K562 (cell line): ENCODE measurements at regions not wholly inside any gene's neighbourhood (a gene's known extent, or its start where the extent isn't known, plus 50 kb on each side); places are given as distances from the start of the nearest gene placed in this dataset.

ENCODE experiments used
- ATAC-seq: fragments of 200-7000 bp; cut with Tn5 transposase; 3 replicates; pipeline ENCODE4 v1.9.1; 2020; ENCODE audit warnings: moderate library complexity
- BruUV-seq: library from RNA; stranded (reverse); fragments of 400-500 nt; replicated peaks from 2 replicates; lab custom pipeline; 2021; lab: Mats Ljungman, UMichigan
- CTCF ChIA-PET: fragments of 300-600 bp; formaldehyde crosslinking; extraction: SDS; loops from one replicate; lab custom pipeline; 2021; ENCODE audit warnings: low intra/inter-chr PET ratio; lab: Yijun Ruan, JAX
- POLR2A ChIA-PET: fragments of 300-600, 350-650 bp; sonication (Branson Sonifier 250); formaldehyde crosslinking; extraction: SDS; loops from one replicate; lab custom pipeline; 2021; ENCODE audit warnings: antibody characterized with exemption, inconsistent platforms; lab: Yijun Ruan, JAX
- DNase-seq, 4 experiments: peaks; one replicate each; pipeline versions ENCODE4 v3.0.0 to v3.0.0-alpha.2; 2011 to 2018; ENCODE audit warnings: low spot score in 3 of 4, mixed read lengths in 3 of 4; ENCODE audit errors: extremely low read depth in 1 of 4
- FAIRE-seq: peaks from 2 replicates; lab custom pipeline; 2011; peaks lifted over from hg19 to GRCh38; lab: Jason Lieb, UNC
- H2AFZ ChIP-seq: 2 replicates; pipeline ENCODE4 v1.6.0; 2011; ENCODE audit warnings: low read depth, low read length, control low read depth, inconsistent platforms
- H3K27ac ChIP-seq: fragments of 200-600 bp; 3 replicates; pipeline ENCODE4 v1.8.0; 2011; ENCODE audit warnings: low read depth, mild to moderate bottlenecking, control low read depth, inconsistent platforms, low read length, moderate library complexity, mixed read lengths; ENCODE audit errors: extremely low read depth
- H3K27me3 ChIP-seq, 2 experiments: fragments of 300-600 bp in 1 of 2; 2 replicates in 1 of 2; 3 replicates in 1 of 2; pipeline versions ENCODE4 v1.6.0 to v1.8.0; 2011; ENCODE audit warnings: inconsistent platforms in 2 of 2, low read length in 2 of 2, mild to moderate bottlenecking in 1 of 2, mixed read lengths in 1 of 2, moderate library complexity in 1 of 2; ENCODE audit not compliant: control insufficient read depth in 2 of 2, insufficient read depth in 2 of 2
- H3K36me3 ChIP-seq: fragments of 300-600 bp; 3 replicates; pipeline ENCODE4 v1.8.0; 2011; ENCODE audit warnings: mild to moderate bottlenecking, low read length, inconsistent platforms; ENCODE audit not compliant: control insufficient read depth, insufficient read depth
- H3K4me1 ChIP-seq, 2 experiments: fragments of 200-600 bp in 1 of 2; replicated peaks in 1 of 2; 2 replicates in 1 of 2; 3 replicates in 1 of 2; pipeline versions ENCODE4 v1.5.1 to v1.8.0; 2011; ENCODE audit warnings: inconsistent platforms in 2 of 2, low read length in 2 of 2, mild to moderate bottlenecking in 1 of 2, mixed read lengths in 1 of 2, moderate library complexity in 1 of 2; ENCODE audit not compliant: control insufficient read depth in 2 of 2, insufficient read depth in 2 of 2
- H3K4me2 ChIP-seq: 2 replicates; pipeline ENCODE4 v1.6.1; 2011; ENCODE audit warnings: low read length, control low read depth, inconsistent platforms, mixed read lengths; ENCODE audit not compliant: insufficient read depth
- H3K4me3 ChIP-seq: fragments of 200-600 bp; sonication (generic), shearing (Covaris generic); 2 replicates; pipeline ENCODE4 v1.5.1; 2016; ENCODE audit warnings: control low read depth, inconsistent platforms
- H3K79me2 ChIP-seq: fragments of 200-600 bp; 3 replicates; pipeline ENCODE4 v1.8.0; 2011; ENCODE audit warnings: low read length, inconsistent platforms; ENCODE audit not compliant: control insufficient read depth, insufficient read depth
- H3K9ac ChIP-seq, 2 experiments: 2 replicates each; pipeline versions ENCODE4 v1.6.0 to v1.6.1; 2011; ENCODE audit warnings: low read depth in 2 of 2, low read length in 2 of 2, control low read depth in 1 of 2, inconsistent platforms in 1 of 2, mild to moderate bottlenecking in 1 of 2, mixed read lengths in 1 of 2; ENCODE audit not compliant: insufficient read depth in 1 of 2
- H3K9me1 ChIP-seq: one replicate; pipeline ENCODE4 v1.6.0; 2011; ENCODE audit warnings: inconsistent platforms, mild to moderate bottlenecking, low read length, moderate library complexity; ENCODE audit not compliant: control insufficient read depth, insufficient read depth
- H3K9me3 ChIP-seq: replicated peaks from 2 replicates; pipeline ENCODE4 v1.5.1; 2011; ENCODE audit warnings: low read depth, low read length, inconsistent platforms; ENCODE audit not compliant: control insufficient read depth, insufficient read depth
- H4K20me1 ChIP-seq: replicated peaks from 2 replicates; pipeline ENCODE4 v1.6.1; 2011; ENCODE audit warnings: low read length, inconsistent platforms, mixed read lengths; ENCODE audit not compliant: control insufficient read depth, insufficient read depth
- HLTF ChIP-seq: fragments of 450-650 bp; IDR thresholded peaks from 2 replicates; pipeline ENCODE4 v1.6.1; 2016
- HNRNPL ChIP-seq: fragments of 200-400 bp; formaldehyde crosslinking; IDR thresholded peaks from 2 replicates; pipeline ENCODE4 v1.6.1; 2017; ENCODE audit warnings: low read depth, mild to moderate bottlenecking, low read length
- LARP7 ChIP-seq: fragments of 450-650 bp; IDR thresholded peaks from 2 replicates; pipeline ENCODE4 v1.6.1; 2016
- PHB2 ChIP-seq: fragments of 450-650 bp; IDR thresholded peaks from 2 replicates; pipeline ENCODE4 v1.6.1; 2017; ENCODE audit warnings: low read depth
- RBM14 ChIP-seq: fragments of 200-400 bp; formaldehyde crosslinking; IDR thresholded peaks from 2 replicates; pipeline ENCODE4 v1.6.1; 2018; ENCODE audit warnings: low read depth, mild to moderate bottlenecking, low read length, moderate library complexity, borderline replicate concordance; ENCODE audit not compliant: insufficient read depth
- TAF15 ChIP-seq: fragments of 200-400 bp; formaldehyde crosslinking; IDR thresholded peaks from 2 replicates; pipeline ENCODE4 v1.6.1; 2017; ENCODE audit warnings: mild to moderate bottlenecking, low read depth, low read length, moderate library complexity
- ZNF639 ChIP-seq, 2 experiments: fragments of 200-800 bp in 1 of 2; sonication (Bioruptor generic) in 1 of 2; sonication (generic) in 1 of 2; formaldehyde crosslinking in 1 of 2; IDR thresholded peaks in 1 of 2; conservative IDR thresholded peaks in 1 of 2; 2 replicates each; pipeline versions ENCODE4 v1.5.0 to v1.6.1; 2016 to 2020; ENCODE audit warnings: missing compliant biosample characterization in 1 of 2, missing genetic modification characterization in 1 of 2, missing genetic modification reagents in 1 of 2
- WGBS: fragments of 100-300 bp; shearing (Covaris generic); methylation state at CpG from one replicate; pipeline ENCODE4 v1.1.6; 2016; ENCODE audit warnings: low coverage, mixed read lengths; ENCODE audit not compliant: insufficient coverage; ENCODE audit errors: missing lambda C conversion rate; 5-methylcytosine and 5-hydroxymethylcytosine counted together
- in situ Hi-C: fragments of 300-500 bp; cut with MboI; formaldehyde crosslinking; loops from 4 replicates; pipeline ENCODE4 v1.15.0; 2018; ENCODE audit warnings: inconsistent platforms, mixed read lengths
- intact Hi-C: fragments of 100-400 bp; cut with micrococcal nuclease; formaldehyde crosslinking; loops from 2 replicates; pipeline ENCODE4 v1.14.2; 2022
- TF ChIP-seq, protein P1 (sequence below): sonication (generic); IDR thresholded peaks from 2 replicates; pipeline ENCODE4 v1.6.1; 2016

- TF ChIP-seq PHB2 (no peak), HLTF (no peak)
- TF ChIP-seq, protein P1, sequence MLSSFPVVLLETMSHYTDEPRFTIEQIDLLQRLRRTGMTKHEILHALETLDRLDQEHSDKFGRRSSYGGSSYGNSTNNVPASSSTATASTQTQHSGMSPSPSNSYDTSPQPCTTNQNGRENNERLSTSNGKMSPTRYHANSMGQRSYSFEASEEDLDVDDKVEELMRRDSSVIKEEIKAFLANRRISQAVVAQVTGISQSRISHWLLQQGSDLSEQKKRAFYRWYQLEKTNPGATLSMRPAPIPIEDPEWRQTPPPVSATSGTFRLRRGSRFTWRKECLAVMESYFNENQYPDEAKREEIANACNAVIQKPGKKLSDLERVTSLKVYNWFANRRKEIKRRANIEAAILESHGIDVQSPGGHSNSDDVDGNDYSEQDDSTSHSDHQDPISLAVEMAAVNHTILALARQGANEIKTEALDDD = no peak
Observed at GRCh38 chr4:115674485-115674884, 561.1 kb upstream of the NDST4 start (continued).

DNA sequence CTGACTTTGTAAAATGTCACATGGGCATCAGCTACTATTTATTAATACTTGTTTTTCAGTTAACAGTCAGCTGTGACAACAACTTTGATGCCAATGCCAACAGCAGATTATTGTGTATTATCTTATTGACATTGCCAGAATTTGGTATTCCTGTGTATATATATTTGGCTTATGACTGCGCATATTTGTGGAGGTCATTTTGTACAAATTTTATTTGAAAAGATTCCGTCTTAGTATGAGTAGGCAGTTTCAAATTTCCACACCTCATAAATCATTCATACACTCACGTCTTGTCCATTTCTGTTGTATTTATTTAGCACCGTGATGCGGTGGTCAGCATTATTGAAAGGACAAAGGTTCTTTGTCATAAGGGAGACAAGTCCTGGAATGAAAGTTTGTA lies 558.2 kb upstream of the NDST4 start:
- no peaks in the 10 kb centered on the region for H3K9me1 ChIP-seq
- DNase-seq (no peak), FAIRE-seq (no peak), ATAC-seq (no peak)
- POLR2A ChIA-PET = no interaction called here
- H3K4me3 ChIP-seq = no peak overlapping the region
- no TSS peak for BruUV-seq
- in situ Hi-C loops = no loop called here
- intact Hi-C loops = no loop called here
- no peak overlapping the region for H3K27ac ChIP-seq
- CTCF ChIA-PET = no interaction called here
- no peaks in the 10 kb centered on the region for H3K79me2 ChIP-seq
- H3K36me3 ChIP-seq = no peaks in the 10 kb centered on the region
- no peaks in the 10 kb centered on the region for H4K20me1 ChIP-seq
- H3K9me3 ChIP-seq = no peaks in the 10 kb centered on the region
- H3K4me1 ChIP-seq = no peaks in the 10 kb centered on the region
- no peak overlapping the region for H3K9ac ChIP-seq
- 2% methylated on average over 5 of the region's 5 CpGs for WGBS
- no peak overlapping the region for H2AFZ ChIP-seq
- no peak for TF ChIP-seq RBM14
- no peak for TF ChIP-seq HNRNPL
- no peak for TF ChIP-seq LARP7
- no peak for TF ChIP-seq TAF15
- no peak for TF ChIP-seq ZNF639 (CRISPR knock-in tag; conservative IDR thresholded peaks at IDR 0.05 in 1 of 2, IDR thresholded peaks at IDR 0.05 in 1 of 2)
- TF ChIP-seq, all 486 proteins: peak for 0
- Histone ChIP-seq H3K27me3 (no peaks in the 10 kb centered on the region), H3K4me2 (no peak overlapping the region)
